ENCODE measurements at regions not wholly inside any gene's neighbourhood (a gene's known extent, or its start where the extent isn't known, plus 50 kb on each side); places are given as distances from the start of the nearest gene placed in this dataset.
"Not testable (repeated sequence)": the region's sequence is repeated elsewhere in the genome, so short reads cannot be mapped to it uniquely, and the experiment has no call there.

DNA sequence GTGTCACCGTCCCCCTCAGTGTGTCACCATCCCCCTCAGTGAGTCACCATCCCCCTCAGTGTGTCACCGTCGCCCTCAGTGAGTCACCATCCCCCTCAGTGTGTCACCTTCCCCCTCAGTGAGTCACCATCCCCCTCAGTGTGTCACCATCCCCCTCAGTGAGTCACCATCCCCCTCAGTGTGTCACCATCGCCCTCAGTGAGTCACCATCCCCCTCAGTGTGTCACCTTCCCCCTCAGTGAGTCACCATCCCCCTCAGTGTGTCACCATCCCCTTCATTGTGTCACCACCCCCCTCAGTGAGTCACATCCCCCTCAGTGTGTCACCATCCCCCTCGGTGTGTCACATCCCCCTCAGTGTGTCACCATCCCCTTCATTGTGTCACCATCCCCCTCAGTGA, 486.1 kb upstream of the SALL3 start:
- not testable (repeated sequence) for DNase-seq

DNA sequence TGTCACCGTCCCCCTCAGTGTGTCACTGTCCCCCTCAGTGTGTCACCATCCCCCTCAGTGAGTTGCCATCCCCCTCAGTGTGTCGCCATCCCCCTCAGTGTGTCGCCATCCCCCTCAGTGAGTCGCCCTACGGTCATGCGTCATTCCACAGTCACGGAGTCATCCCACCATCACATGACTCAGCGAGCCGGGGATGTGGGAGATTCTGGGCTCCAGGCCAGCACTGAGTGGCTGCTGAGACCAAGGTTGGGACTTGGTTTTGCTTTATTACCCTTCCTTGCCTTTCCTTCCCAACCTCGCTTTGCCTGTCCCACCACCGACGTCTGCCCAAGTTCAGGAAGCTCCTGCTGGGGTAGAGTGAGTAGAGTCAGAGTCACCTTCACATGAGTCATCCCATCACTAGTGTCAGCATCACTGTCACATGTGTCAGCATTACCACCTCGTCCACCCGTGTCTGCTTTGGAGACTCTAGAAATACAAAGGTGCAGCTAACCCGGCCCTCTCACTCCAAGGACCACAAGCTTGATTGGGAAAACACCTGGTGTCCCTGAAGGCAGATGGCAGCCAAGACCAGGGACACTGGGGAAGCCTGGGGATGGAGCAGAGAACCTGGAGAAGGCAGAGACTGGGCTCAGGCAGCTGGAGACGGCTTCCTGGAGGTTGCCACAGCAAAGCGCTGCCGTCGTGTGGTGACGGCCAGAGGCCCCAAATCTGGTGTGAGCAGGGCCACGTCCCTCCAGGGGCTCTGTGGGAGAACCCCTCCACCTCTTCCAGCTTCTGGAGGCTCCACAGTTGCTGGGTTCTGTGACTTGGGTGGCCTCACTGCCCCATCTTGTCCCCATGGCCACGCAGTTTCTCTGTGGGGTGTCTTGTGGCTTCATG, 485.2 kb upstream of the SALL3 start:
- no peak for DNase-seq

DNA sequence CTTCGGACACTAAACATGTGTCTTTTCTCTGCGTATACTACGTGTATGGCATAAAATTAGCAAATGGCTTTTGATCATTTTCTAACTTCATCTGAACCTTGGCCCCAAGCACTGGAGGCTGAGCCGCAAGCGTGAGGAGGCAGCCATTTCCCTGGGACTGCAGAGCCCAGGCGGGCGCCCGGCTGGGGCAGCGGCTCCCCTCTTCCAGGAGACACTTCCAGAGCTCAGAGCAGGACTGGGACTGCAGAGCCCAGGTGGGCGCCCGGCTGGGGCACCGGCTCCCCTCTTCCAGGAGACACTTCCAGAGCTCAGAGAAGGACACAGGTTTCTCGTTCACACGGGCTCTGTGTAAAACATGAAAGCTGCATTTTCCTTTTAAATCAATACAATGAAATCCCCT, 484.1 kb upstream of the SALL3 start:
- DNase-seq: no peak

DNA sequence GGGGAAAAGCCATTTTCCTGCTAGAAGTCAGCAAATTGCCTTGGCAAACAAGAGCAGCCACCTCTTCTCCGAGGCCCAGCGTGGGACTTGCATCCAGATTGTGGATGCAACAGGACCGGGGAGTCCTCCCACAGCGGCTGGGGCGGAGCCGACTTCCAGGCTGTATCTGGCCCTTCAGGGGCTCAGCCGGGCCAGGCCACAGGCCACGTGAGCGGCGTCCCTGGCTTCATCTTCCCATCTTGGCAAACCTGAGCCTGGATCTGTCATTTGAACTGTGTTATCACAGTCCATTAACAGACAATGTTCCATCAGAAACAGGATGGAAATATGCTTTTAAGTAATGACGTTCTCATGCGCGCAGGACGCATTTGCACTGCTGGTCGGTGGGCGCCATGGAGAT, 483.5 kb upstream of the SALL3 start:
- DNase-seq: no peak

DNA sequence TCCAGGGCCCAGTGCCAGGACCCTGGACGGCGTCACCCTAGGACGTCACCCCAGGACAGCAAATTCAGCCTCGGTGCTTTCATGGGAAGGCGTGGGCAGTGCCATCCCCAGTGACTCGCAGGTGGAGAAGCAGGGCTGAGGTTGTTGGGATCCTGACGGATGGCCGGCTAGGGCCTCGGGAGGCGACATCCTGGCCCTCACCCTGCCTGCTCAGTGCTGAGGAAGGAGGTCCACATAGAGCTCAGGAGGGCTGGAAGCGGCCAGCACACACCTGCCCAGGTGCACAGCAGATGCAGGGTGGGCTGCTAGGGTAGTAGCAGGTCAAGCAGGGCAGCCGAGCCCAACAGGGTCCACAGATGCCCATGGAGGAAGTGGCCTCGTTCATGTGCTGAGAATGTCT, 482.0 kb upstream of the SALL3 start:
- DNase-seq: no peak

DNA sequence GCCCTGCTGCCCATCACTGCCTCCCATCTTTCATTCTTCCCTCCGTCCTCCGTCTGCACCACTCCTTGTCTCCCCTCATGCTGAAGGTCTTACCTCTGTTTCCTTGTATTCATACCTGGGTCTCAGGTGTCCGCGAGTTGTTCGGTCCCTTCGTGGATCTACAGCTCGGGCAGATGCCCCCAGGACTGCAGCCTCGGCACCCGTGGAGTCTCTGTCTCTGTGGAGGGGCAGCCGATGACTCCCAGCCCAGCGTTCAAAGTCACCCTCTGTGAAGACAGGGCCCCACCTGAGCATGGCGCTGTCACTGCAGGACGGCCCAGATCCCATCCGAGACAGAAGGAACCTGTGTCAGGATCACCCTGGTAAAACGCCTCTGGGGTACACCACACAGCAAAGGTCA, 480.0 kb upstream of the SALL3 start:
- DNase-seq: no peak

DNA sequence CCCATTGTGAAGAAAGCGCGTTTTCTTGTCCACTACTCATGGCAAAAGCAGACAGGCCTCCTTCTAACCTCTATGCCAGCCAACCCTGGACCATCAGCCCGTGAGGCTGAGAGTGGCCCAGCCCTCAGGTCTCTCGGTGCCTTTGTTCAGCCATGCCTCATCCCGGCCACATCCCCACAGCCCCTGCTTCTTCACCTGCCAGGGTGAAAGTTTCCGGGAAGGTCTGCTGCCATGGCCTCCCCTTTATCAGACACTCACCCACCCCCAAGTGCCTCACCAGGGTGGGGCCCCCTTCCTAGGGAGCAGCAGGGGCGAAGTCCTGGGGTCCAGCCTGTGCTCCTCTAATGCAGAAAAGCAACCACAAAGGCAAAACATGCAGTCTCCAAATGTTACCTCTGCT, 478.4 kb upstream of the SALL3 start:
- DNase-seq: no peak

DNA sequence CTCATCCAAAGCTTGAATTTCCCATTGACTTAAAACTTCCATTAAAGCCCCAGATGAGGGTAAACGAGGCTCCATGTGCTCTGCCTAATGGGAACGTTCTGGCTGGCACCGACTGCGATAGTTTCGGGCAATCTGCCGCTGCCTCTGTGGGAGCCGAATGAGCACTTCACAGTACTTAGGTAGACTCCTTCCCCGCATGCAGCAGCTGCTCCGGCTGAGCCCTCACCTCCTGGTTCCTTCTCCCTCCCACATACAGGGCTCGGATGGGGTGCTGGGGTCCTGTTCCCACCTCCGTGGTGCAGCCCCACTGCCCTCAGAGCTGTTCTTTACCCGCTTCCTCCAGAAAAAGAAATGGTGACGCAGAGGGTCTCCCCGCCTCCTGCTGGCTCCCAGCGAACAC, 476.5 kb upstream of the SALL3 start:
- DNase-seq: no peak

DNA sequence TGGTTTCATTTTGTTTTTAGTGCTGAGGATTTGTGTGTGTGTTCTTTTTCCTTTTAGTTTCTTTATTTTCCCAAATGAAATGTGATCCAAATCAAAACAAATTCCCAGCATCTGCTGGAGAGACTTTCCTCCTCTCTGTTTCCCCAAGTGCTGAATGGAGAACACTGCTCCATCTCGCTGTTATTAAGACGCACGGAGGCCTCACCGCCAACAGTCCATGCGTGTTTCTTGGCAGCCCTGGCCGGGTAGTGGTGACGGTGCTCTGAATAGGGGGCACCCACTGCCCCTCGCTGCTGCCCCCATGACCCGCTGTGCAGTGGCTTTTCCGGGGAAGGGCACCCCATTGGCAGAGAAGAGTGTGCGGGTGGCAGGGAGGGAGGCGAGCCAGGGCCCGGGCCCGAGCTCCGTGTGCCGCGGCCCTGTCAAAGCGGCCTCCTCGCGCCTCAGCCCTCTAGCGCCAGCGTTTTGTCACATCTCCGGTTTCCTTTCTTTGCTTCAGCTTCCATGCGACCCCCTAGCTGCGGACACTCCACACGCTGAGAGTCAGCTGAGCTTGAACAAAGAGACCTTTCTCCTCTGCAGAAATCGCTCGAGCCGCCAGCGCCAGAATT, 473.7 kb upstream of the SALL3 start:
- no peak for DNase-seq

DNA sequence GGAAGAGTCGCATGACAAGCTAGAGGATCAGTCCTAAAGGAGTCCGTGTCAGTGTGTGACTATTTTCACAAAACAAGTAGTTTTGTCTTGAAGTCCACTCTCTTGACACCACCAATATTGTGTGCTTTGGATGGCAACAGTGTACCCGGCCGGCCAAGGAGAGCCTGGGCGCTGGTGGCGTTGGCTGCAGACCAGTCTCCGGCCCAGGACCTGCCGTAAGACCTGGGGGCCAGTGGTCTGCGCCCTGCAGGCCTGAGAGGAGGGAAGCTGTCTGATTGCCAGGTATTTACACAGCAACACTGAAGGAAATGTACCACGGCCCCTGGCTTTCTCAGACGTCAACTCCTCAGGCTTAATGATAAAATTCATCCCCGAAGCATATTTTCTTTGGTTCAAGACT, 472.4 kb upstream of the SALL3 start:
- no peak for DNase-seq

DNA sequence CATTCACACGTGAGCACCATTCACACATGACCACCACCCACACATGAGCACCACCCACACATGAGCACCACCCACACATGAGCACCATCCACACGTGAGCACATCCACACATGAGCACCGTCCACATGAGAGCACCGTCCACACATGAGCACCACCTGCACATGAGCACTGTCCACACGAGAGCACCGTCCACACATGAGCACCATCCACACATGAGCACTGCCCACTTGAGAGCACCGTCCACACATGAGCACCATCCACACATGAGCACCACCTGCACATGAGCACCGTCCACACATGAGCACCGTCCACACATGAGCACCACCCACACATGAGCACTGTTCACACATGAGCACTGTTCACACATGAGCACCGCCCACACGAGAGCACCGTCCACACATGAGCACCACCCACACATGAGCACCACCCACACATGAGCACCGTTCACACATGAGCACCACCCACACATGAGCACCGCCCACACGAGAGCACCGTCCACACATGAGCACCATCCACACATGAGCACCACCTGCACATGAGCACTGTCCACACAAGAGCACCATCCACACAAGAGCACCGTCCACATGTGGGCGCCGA, 471.3 kb upstream of the SALL3 start:
- DNase-seq: not testable (repeated sequence)

DNA sequence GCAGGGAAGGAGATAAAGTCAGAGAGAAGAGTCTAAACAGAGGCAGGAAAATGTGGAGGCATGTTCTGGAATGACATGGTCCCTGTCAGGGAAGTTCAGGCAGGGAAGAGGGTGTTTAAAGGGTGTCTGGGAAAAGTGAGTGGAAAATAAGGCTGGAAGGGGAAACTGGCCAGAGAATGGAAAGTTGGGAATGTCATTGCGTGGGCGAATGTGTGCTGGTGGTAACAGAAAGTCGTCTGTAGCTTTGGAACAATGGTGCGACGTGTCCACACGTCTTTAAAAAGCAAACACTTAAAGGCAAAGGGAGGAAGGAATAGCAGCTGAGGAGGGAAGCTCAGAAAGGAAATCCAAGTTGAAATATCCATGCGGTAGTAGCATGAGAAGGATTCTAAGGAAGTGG, 469.5 kb upstream of the SALL3 start:
- no peak for DNase-seq

DNA sequence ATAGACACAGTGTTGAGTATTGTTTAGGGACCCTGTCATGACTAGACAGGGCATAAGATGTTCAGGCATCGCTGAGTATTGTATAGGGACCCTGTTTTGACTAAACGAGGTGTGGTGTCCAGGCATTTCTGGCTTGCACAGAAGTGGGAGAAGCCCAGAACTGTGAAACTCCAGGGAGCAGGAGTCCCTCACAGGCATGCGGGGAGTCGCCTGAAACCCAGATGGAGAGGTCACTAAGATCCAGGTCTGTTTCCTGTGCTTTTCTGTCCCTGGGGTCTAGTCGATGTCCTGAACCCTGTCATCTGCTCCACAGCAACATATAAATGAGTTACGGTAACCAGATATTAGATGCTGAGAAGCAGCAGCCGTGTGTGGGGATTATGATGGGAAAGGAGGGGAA, 469.0 kb upstream of the SALL3 start:
- no peak for DNase-seq

DNA sequence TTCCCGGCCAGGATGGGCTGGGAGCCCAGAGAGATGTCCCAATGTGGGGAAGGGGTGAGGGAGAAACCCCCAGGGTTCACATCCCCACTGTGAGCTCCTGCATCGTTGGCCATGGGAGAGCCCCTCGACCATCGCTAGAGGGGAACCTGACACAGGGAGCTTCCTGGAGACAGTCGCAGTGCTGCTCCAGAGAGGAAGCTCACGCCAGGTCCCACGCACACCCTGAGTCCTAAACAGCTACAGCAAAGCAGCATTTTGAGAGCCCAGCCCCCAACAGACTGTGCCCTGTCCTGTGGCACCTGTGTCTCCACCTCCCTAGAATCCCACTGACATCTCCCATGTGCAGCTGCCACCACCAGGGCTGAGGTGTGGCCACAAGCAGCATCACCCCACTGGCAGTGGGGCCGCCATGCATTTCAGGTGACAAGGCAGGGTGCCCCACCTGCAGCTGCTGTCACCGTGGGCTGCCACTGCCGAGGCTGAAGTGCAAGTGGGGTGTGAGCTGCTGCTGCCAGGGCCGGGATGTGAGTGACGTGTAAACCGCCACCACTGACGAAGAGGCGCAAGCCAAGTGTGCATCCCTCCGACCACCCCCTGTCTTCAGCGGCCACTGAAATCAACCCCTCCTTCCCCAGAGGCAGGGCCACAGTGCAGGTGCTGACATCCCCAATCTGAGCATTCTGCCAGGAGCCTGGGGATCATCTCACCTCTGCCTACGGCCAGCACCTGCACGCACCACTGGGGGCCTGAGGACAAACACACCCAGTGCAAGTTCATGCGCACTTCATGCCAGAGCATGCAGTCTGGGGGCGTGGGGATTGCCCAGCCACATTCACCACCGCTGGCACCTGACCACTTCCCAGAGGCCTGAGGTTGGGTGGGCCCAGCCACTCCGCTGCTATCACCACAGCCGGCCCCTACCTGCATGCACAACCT, 467.7 kb upstream of the SALL3 start:
- no peak for DNase-seq

DNA sequence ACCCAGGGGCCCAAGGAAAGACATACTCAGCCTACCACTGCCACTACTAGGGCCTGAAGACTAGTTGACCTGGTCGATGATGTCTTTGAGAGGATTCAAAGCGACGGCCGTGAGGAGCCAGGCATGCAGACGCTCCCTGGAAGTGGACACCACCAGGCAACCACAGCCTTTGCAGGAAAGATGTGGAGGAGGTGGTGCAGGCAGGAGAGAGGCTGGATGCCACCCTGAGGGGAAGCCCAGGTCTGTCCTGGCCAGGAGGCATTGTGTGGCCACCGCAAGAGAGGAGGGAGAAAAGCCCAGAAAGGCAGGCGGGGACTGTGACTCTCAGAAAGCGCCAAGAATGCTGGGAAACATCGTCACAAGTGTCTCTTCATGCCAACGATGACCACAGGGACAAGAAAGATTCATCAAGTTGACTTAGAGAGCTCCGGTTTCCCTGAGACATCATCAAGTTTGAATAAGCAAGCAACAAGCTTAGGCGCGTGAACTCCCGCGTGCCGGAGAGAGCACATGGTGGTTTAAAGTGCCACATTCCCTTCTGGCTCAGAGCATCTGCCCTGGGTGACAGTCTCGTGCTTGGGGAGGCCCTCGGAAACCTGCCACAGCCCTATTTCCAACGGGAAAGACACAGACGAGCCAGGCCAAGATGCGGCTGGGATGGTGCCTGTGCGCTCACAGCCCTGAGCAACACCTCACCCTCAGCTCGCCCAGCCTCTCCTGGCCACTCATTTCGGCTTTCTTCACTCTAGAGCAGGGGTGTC, 464.5 kb upstream of the SALL3 start:
- DNase-seq: no peak

DNA sequence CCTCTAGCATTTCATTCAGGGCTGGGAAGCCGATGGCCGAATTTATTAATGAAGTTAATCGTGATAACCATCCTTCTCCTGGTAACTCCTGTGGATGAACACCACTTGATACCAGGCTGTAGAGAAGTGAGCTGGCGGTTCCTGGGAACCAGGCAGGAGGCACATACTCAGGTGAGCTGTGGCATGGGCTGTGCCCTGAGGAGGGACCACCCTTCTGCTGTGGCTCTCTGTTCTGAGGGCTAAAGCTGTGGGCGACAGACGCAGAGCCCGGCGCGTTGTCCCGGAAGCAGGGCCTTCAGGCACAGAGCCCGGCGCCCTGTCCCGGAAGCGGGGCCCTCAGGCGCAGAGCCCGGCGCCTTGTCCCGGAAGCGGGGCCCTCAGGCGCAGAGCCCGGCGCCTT, 462.3 kb upstream of the SALL3 start:
- no peak for DNase-seq

DNA sequence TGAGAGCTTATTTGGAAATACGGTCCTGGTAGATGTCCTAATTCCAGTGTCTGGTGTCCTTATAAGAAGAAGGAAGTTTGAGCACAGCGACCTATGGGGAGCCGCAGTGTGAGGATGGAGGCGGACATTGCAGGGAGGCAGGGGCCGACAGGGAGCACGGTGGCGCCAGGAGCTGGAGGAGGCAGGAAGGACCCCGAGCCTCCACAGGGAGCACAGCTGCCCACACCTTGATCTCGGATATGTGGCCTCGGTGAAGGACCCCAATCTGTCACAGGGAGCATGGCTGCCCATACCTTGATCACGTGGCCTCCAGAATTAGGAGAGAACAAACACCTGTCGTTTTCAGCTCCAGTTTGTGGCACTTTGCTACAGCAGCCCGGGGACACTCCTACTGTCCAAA, 461.6 kb upstream of the SALL3 start:
- no peak for DNase-seq

DNA sequence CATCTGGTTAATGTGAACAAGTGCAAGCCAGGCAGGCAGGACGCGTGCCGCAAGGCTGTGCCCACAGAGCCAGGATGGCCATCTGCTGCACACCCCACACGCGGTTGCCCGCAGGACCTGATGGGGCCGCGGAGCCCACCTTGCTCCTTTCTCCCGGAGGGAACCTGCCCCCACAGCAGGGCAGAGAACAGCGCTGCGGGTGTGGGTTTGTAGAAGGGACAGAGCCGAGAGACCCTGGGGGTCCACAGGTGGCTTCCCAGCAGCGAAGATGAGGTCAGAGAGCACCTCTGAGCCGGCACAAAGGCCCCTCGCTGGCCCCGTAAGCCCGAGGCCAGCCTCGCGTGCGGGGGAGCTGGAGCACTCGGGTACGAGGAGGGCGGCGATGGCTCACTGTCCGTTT, 460.8 kb upstream of the SALL3 start:
- no peak for DNase-seq

DNA sequence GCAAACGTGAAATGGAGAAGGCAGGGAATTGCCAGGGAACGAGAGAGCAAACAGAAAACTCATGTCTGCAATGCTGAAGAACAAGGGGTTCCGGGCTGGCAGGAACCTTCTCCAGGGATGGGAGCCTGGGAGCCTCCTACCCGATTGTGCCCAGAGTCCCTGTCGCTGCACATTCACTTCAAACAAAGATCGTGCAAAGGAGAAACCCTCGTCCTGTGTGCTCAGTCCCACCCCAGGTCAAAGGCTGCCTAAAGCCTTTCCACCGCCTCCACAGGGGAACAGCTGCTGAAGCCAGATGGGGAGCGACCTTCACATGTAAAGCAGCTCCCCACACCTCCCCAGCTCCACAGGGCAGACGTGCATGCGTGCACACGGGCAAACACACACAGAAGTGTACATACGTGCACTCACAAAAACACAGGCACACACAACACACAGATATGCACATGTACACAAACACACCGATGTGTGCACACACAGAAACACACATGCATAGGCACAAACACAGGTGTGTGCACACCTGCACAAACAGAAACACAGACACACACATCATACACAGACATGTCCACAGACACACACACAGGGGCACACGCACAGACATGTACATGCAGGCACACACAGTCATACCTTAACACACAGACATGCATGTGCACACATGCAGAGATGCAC, 460.1 kb upstream of the SALL3 start:
- no peak for DNase-seq

DNA sequence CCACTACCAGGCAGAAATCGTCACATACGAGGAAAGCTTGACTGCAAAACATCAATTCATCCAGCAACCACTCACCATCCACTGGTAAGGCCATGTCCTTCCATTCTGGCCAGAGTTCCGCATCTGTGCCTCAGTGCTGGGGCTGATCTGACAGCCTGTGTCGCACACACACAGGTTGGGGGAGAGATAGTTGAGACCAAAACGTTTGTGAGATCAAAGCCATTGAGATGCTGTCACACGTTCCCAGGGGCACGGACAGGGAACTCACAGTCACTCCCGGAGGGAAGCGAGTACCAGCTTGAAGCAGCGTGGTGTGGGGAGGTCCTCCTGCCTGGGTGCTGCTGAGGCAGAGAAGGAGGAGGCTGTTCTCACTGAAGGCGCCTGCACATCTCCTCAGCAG, 458.5 kb upstream of the SALL3 start:
- DNase-seq: no peak

DNA sequence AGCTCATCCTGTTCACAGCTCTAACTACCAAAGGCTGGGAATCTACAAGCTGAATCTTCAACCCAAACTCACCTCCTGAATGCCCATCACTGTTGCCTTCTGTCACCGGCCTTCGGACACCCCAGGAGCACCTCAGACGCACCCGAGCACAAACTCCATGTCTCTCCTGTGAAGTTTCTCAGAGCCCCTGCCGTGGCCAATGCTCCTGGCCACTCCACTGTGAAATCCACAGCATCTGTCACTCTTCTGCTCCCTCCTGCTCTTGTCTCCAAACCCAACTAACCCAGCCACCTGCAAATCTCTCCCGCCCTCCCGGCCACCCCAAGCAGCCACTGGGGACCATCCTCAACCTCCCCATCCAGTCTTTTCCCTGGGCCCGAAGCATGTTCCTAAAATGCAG, 457.9 kb upstream of the SALL3 start:
- no peak for DNase-seq

DNA sequence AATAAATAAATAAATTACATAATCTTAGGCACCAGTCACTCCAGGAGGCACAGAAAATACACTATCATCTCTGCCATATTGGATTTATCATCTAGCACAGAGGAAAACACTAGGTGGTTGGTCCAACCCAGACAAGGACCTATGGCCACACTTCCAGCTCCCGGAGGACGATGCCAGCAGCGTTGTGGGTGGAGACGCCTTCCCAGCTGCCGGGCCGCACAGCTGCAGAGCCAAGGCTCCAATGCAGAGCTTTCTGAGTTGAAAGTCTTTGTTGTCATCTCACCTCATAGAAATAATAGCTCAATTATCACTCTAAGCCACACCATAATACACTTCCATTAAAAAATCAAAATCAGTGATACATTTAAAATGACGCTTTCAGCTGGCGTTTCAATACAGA, 457.1 kb upstream of the SALL3 start:
- DNase-seq: no peak

Data from activated T-cell treated with anti-CD3 and anti-CD28 coated beads, Interleukin-2, amount 50 U/mL, for 1 hour (primary cell).